Adrenal gland (tissue), 5 donors: ENCODE measurements at regions not wholly inside any gene's neighbourhood (a gene's known extent, or its start where the extent isn't known, plus 50 kb on each side); places are given as distances from the start of the nearest gene placed in this dataset.

Source experiments
- POLR2A ChIP-seq, 2 donors: fragments of 450-650 bp; IDR thresholded peaks; one replicate each; pipeline ENCODE4 v1.6.1; 2017; ENCODE audit warnings: antibody characterized with exemption in 2 of 2, mild to moderate bottlenecking in 2 of 2, moderate library complexity in 1 of 2
- TF ChIP-seq, protein P1 (sequence below), 6 experiments: fragments of 450-650 bp in 4 of 6; fragments of 200-600 bp in 2 of 6; sonication (generic) in 1 of 6; IDR thresholded peaks; 1 replicate in 5 of 6; 2 replicates in 1 of 6; pipeline versions ENCODE4 v1.5.1 to v1.8.0; 2016 to 2021; ENCODE audit warnings: antibody characterized with exemption in 6 of 6, mild to moderate bottlenecking in 2 of 6, moderate library complexity in 1 of 6
- donor health status: DM: no; HTN: no; CAD: no.

DNA sequence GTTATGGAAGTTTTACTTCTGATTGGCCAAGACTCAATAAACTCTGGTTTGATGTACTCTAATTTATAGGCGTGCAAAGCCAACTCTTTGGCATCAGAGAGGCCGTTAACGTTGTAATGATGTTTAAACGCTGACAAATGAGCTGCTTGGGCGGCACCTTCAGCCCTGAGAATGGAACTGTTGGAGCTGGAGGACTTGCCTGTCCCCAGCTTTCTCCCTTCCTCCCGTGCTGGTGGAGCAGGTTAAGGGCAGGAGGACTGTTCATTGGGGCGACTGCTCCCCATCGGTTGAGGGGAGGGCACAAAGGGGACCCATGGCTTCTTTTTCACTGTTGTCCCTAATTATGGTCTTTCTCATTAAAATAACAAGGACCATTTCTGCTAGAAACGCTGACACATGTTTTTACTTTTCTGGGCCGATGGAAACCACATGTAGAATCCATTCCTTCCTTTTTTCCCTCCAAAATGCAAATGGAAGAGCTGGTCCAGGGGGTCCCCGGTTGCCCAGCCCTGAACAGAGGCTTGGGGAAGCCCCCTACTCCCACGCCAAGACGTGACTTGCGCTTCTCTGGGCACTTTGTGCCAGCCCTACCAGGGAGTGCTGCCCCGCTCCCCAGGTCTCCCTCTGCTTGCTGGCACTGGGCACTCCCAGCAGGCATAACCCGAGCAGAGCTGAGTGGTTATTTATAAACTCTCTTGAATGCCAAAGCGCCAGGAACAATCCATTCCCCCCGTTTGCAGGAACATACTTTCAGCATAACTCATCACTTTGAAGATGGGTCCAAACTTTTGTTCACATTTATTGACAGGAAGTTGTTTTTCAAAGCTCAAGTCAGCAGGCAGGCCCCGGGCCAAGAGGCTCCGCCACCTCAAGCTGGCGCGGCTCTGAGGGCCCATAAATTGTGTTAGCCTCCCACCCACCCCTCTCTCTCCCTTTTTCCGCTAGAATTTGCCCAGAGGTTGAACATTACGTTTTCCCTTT, 170.1 kb downstream of the ASB1 start:
- TF ChIP-seq, protein P1, sequence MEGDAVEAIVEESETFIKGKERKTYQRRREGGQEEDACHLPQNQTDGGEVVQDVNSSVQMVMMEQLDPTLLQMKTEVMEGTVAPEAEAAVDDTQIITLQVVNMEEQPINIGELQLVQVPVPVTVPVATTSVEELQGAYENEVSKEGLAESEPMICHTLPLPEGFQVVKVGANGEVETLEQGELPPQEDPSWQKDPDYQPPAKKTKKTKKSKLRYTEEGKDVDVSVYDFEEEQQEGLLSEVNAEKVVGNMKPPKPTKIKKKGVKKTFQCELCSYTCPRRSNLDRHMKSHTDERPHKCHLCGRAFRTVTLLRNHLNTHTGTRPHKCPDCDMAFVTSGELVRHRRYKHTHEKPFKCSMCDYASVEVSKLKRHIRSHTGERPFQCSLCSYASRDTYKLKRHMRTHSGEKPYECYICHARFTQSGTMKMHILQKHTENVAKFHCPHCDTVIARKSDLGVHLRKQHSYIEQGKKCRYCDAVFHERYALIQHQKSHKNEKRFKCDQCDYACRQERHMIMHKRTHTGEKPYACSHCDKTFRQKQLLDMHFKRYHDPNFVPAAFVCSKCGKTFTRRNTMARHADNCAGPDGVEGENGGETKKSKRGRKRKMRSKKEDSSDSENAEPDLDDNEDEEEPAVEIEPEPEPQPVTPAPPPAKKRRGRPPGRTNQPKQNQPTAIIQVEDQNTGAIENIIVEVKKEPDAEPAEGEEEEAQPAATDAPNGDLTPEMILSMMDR (IDR thresholded peaks at IDR 0.05) = no peak
- TF ChIP-seq POLR2A (IDR thresholded peaks at IDR 0.05) = peak in 1 of 2 donors; percentile 63
